ENCODE measurements at regions not wholly inside any gene's neighbourhood (a gene's known extent, or its start where the extent isn't known, plus 50 kb on each side); places are given as distances from the start of the nearest gene placed in this dataset.

GRCh38 chr15:35215093-35215492 lies 130.0 kb upstream of the NANOGP8 start:
- no peak for TF ChIP-seq GATA3 (IDR thresholded peaks at IDR 0.05; ENCODE audit: low read depth, low read length)
- no peak for TF ChIP-seq GATA2 (IDR thresholded peaks at IDR 0.05; ENCODE audit: low read depth, low read length)

Measured in SH-SY5Y (cell line).